Ecto neural progenitor cell (in vitro differentiated cells): ENCODE measurements at regions not wholly inside any gene's neighbourhood (a gene's known extent, or its start where the extent isn't known, plus 50 kb on each side); places are given as distances from the start of the nearest gene placed in this dataset.
A peak's percentile ranks its signal among the peaks of the same experiment; 100 is the strongest.

Experiments used
- DNase-seq: peaks from one replicate; pipeline ENCODE4 v3.0.0-alpha.2; 2018; ENCODE audit warnings: low spot score

- DNase-seq: no peak
Measured at GRCh38 chr2:121101093-121101715, 183.8 kb downstream of the TFCP2L1 start.

- no peak for DNase-seq
Measured at GRCh38 chr2:121102941-121103340, 182.1 kb downstream of the TFCP2L1 start.

- no peak for DNase-seq
Measured at GRCh38 chr2:121103960-121104359, 181.0 kb downstream of the TFCP2L1 start.

GRCh38 chr2:121104721-121105141, 180.3 kb downstream of the TFCP2L1 start:
- DNase-seq: peak; percentile 60

- no peak for DNase-seq
Measured at GRCh38 chr2:121110924-121111323, 174.1 kb downstream of the TFCP2L1 start.

- no peak for DNase-seq
Measured at GRCh38 chr2:121118951-121119350, 166.1 kb downstream of the TFCP2L1 start.

- no peak for DNase-seq
Measured at GRCh38 chr2:121120411-121120810, 164.6 kb downstream of the TFCP2L1 start.

GRCh38 chr2:121120991-121121390, 164.0 kb downstream of the TFCP2L1 start:
- DNase-seq: no peak

GRCh38 chr2:121121661-121122060, 163.3 kb downstream of the TFCP2L1 start:
- no peak for DNase-seq

- no peak for DNase-seq
Measured at GRCh38 chr2:121123268-121123667, 161.7 kb downstream of the TFCP2L1 start.

GRCh38 chr2:121124330-121124729, 160.7 kb downstream of the TFCP2L1 start:
- DNase-seq: no peak

GRCh38 chr2:121125350-121125749, 159.7 kb downstream of the TFCP2L1 start:
- no peak for DNase-seq

- DNase-seq: peak; percentile 72
Measured at GRCh38 chr2:121128741-121129659, 156.0 kb downstream of the TFCP2L1 start.

GRCh38 chr2:121129692-121130091, 155.3 kb downstream of the TFCP2L1 start:
- no peak for DNase-seq

GRCh38 chr2:121130301-121130850, 154.6 kb downstream of the TFCP2L1 start:
- no peak for DNase-seq

- no peak for DNase-seq
Measured at GRCh38 chr2:121131375-121131774, 153.6 kb downstream of the TFCP2L1 start.

GRCh38 chr2:121132054-121132761, 152.8 kb downstream of the TFCP2L1 start:
- DNase-seq: no peak

GRCh38 chr2:121132762-121133107, 152.3 kb downstream of the TFCP2L1 start:
- no peak for DNase-seq

GRCh38 chr2:121133551-121134319, 151.3 kb downstream of the TFCP2L1 start:
- DNase-seq: no peak

- no peak for DNase-seq
Measured at GRCh38 chr2:121134728-121135127, 150.3 kb downstream of the TFCP2L1 start.

GRCh38 chr2:121135168-121135853, 149.7 kb downstream of the TFCP2L1 start:
- no peak for DNase-seq
